GM19395 (cell line): ENCODE measurements at regions not wholly inside any gene's neighbourhood (a gene's known extent, or its start where the extent isn't known, plus 50 kb on each side); places are given as distances from the start of the nearest gene placed in this dataset.
"Not testable (repeated sequence)": the region's sequence is repeated elsewhere in the genome, so short reads cannot be mapped to it uniquely, and the experiment has no call there.

Source experiments
- ATAC-seq: cut with Tn5 transposase; IDR thresholded peaks from one replicate; pipeline ENCODE4 v1.9.1; 2021; ENCODE audit warnings: mild to moderate bottlenecking, moderate library complexity; ENCODE audit not compliant: unreplicated experiment

- ATAC-seq = peak; percentile 79
These were observed 59.9 kb upstream of the FAM241A start for GRCh38 chr4:112085156-112086035.

GRCh38 chr4:112086036-112086434 is 59.2 kb upstream of the FAM241A start:
- ATAC-seq = no peak

- not testable (repeated sequence) for ATAC-seq
These were observed 58.6 kb upstream of the FAM241A start for GRCh38 chr4:112086661-112087060.

GRCh38 chr4:112092330-112092729 is 52.9 kb upstream of the FAM241A start:
- ATAC-seq = not testable (repeated sequence)

GRCh38 chr4:112093636-112094202 is 51.5 kb upstream of the FAM241A start:
- no peak for ATAC-seq

- ATAC-seq = no peak
These were observed 50.9 kb upstream of the FAM241A start for GRCh38 chr4:112094330-112094729.
